ENCODE measurements at regions not wholly inside any gene's neighbourhood (a gene's known extent, or its start where the extent isn't known, plus 50 kb on each side); places are given as distances from the start of the nearest gene placed in this dataset.
"Not testable (repeated sequence)": the region's sequence is repeated elsewhere in the genome, so short reads cannot be mapped to it uniquely, and the experiment has no call there.

DNA sequence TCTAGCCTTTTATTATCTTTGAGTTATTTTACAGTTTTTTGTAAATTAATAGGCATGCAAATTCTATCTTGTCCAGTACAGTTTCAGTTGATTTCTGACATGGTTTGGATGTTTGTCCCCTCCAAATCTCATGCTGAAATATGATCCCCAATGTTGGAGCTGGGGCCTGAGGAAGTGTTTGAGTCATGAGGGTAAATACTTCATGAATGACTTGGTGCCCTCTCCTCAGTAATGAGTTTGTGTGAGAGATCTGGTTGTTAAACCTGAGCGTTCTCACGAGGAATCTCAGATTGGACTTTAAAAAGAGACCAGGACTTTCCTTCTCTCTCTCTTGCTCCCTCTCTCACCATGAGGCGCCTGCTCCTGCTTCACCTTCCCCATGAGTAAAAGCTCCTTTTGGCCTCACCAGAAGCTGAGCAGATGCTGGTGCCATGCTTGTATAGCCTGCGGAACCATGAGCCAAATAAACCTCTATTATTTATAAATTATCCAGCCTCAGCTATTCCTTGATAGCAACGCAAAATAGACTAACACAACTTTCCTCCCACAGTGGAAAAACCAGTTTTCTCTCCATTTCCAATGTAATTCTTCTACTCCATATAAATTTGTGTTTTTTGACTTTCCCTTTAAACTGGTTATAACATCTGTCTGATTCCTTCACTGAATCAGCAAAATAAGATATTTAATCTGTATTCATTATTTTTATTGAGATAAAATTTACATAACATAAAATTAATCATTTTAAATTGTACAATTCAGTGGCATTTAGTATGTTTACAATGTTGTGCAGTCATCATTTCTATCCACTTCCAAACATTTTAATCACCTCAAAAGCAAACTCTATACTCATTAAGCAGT, 78.7 kb upstream of the PRSS16 start:
- 78 to 85% methylated on average over 5 of the region's 5 CpGs for WGBS, 2 donors
- DNase-seq: peak in 2 of 3 donors; percentile 16 to 19
- Histone ChIP-seq H3K4me1 (ENCODE audit: control insufficient read depth in 5 of 5, insufficient read depth in 5 of 5, low read length in 5 of 5) (no peaks in the 10 kb centered on the region), H3K9ac (ENCODE audit: insufficient read depth in 1 of 2, low read length in 2 of 2) (no peak overlapping the region), H3K27me3 (ENCODE audit: control insufficient read depth in 3 of 3, insufficient read depth in 3 of 3, low read length in 2 of 3) (no peaks in the 10 kb centered on the region), H3K27ac (ENCODE audit: low read depth in 1 of 2, low read length in 1 of 2) (no peak overlapping the region), H3K9me3 (ENCODE audit: control insufficient read depth in 4 of 4, insufficient read depth in 3 of 4, low read length in 3 of 4) (no peaks in the 10 kb centered on the region), H3K36me3 (ENCODE audit: control insufficient read depth in 4 of 4, insufficient read depth in 4 of 4, low read length in 4 of 4) (no peaks in the 10 kb centered on the region), H3K4me3 (no peak overlapping the region)
- ATAC-seq (ENCODE audit: insufficient read depth, low FRiP score): no peak
- TF ChIP-seq CTCF (IDR thresholded peaks at IDR 0.05; ENCODE audit: control extremely low read depth, extremely low read depth): no peak

GRCh38 chr6:27172524-27173231, 74.8 kb upstream of the PRSS16 start:
- WGBS, 2 donors: 89 to 92% methylated on average over 19 of the region's 19 CpGs
- not testable (repeated sequence) for H3K4me1 ChIP-seq (ENCODE audit: control insufficient read depth in 5 of 5, insufficient read depth in 5 of 5, low read length in 5 of 5); H3K4me3 ChIP-seq; DNase-seq; ATAC-seq (ENCODE audit: insufficient read depth, low FRiP score); H3K27ac ChIP-seq (ENCODE audit: low read depth in 1 of 2, low read length in 1 of 2); H3K9me3 ChIP-seq (ENCODE audit: control insufficient read depth in 4 of 4, insufficient read depth in 3 of 4, low read length in 3 of 4); H3K36me3 ChIP-seq (ENCODE audit: control insufficient read depth in 4 of 4, insufficient read depth in 4 of 4, low read length in 4 of 4); H3K27me3 ChIP-seq (ENCODE audit: control insufficient read depth in 3 of 3, insufficient read depth in 3 of 3, low read length in 2 of 3); H3K9ac ChIP-seq (ENCODE audit: insufficient read depth in 1 of 2, low read length in 2 of 2)

GRCh38 chr6:27173232-27173601, 74.3 kb upstream of the PRSS16 start:
- WGBS, 2 donors: 87 to 88% methylated on average over 8 of the region's 8 CpGs
- H3K27ac ChIP-seq (ENCODE audit: low read depth in 1 of 2, low read length in 1 of 2); H3K4me3 ChIP-seq; ATAC-seq (ENCODE audit: insufficient read depth, low FRiP score); H3K9ac ChIP-seq (ENCODE audit: insufficient read depth in 1 of 2, low read length in 2 of 2); H3K27me3 ChIP-seq (ENCODE audit: control insufficient read depth in 3 of 3, insufficient read depth in 3 of 3, low read length in 2 of 3); H3K9me3 ChIP-seq (ENCODE audit: control insufficient read depth in 4 of 4, insufficient read depth in 3 of 4, low read length in 3 of 4); DNase-seq; H3K36me3 ChIP-seq (ENCODE audit: control insufficient read depth in 4 of 4, insufficient read depth in 4 of 4, low read length in 4 of 4); H3K4me1 ChIP-seq (ENCODE audit: control insufficient read depth in 5 of 5, insufficient read depth in 5 of 5, low read length in 5 of 5): not testable (repeated sequence)

GRCh38 chr6:27174958-27175357, 72.5 kb upstream of the PRSS16 start:
- Histone ChIP-seq H3K27ac (ENCODE audit: low read depth in 1 of 2, low read length in 1 of 2) (no peak overlapping the region), H3K4me3 (no peak overlapping the region), H3K27me3 (ENCODE audit: control insufficient read depth in 3 of 3, insufficient read depth in 3 of 3, low read length in 2 of 3) (no peaks in the 10 kb centered on the region), H3K4me1 (ENCODE audit: control insufficient read depth in 5 of 5, insufficient read depth in 5 of 5, low read length in 5 of 5) (no peaks in the 10 kb centered on the region), H3K36me3 (ENCODE audit: control insufficient read depth in 4 of 4, insufficient read depth in 4 of 4, low read length in 4 of 4) (no peaks in the 10 kb centered on the region), H3K9ac (ENCODE audit: insufficient read depth in 1 of 2, low read length in 2 of 2) (no peak overlapping the region), H3K9me3 (ENCODE audit: control insufficient read depth in 4 of 4, insufficient read depth in 3 of 4, low read length in 3 of 4) (no peaks in the 10 kb centered on the region)
- no peak for ATAC-seq (ENCODE audit: insufficient read depth, low FRiP score)
- no peak for DNase-seq
- no peak for TF ChIP-seq CTCF (IDR thresholded peaks at IDR 0.05; ENCODE audit: control extremely low read depth, extremely low read depth)
- WGBS, 2 donors: 69 to 82% methylated on average over 6 of the region's 6 CpGs

Data from lung (tissue), 11 donors.